ENCODE measurements at regions not wholly inside any gene's neighbourhood (a gene's known extent, or its start where the extent isn't known, plus 50 kb on each side); places are given as distances from the start of the nearest gene placed in this dataset.

DNA sequence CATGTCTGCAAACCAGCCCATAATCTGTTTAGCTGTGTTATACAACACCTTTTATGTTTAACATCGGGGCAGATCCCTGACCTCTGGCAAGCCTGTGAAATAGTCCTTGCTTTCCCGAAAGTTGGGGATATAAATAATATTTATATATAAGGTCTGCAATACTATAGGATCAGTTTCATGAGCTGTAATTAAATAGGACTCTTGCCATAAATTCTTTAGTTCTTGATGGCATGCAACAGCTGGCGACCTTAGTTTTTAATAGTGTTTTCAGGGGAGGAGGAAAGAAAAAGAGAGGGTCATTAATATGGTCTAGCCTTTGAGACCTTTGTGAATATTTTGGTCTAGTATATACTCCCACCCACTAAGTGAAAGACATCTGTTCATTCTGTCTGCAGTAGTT, 166.5 kb downstream of the MTX2 start:
- Mint-ChIP-seq H3K4me3 (no peak overlapping the region), H3K4me1 (no peaks in the 10 kb centered on the region)
- no peak for ATAC-seq (replicated peaks; ENCODE audit: extremely low read depth, poor library complexity, severe bottlenecking)

DNA sequence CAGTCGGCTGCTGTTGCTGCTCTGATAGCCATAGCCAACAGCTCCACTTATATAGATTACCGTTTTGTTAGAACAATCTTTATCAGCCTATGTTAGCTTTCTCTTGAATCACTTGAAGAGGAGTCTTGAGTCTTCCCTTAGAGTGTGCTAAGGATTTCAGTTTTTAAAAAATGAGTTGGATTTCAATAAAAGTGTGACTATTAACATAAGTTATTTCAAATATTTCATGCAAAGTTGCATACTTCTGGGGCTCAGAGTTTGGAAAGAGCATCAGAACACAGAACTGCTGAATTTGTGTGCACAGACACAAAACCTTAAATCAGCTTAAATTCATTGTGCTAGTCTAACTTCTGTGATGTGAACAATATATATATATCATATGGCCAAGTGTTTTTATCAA, 174.7 kb downstream of the MTX2 start:
- no peak for ATAC-seq (replicated peaks; ENCODE audit: extremely low read depth, poor library complexity, severe bottlenecking)
- DNase-seq (ENCODE audit: low spot score in 2 of 2) = no peak
- no peak overlapping the region for H3K4me3 Mint-ChIP-seq
- no peak overlapping the region for H3K27ac Mint-ChIP-seq (ENCODE audit: low read depth)
- H3K27me3 Mint-ChIP-seq = peaks cover 17% of the 10 kb centered on the region
- H3K36me3 Mint-ChIP-seq (ENCODE audit: insufficient read depth) = no peaks in the 10 kb centered on the region
- no peaks in the 10 kb centered on the region for H3K9me3 Mint-ChIP-seq
- H3K4me1 Mint-ChIP-seq = peaks cover 7% of the 10 kb centered on the region

More for the DNA sequence above, 166.5 kb downstream of the MTX2 start:
- H3K9me3 Mint-ChIP-seq = peaks cover 3% of the 10 kb centered on the region
- H3K36me3 Mint-ChIP-seq (ENCODE audit: insufficient read depth) = no peaks in the 10 kb centered on the region
- DNase-seq (ENCODE audit: low spot score in 2 of 2) = no peak
- no peak overlapping the region for H3K27ac Mint-ChIP-seq (ENCODE audit: low read depth)
- peaks cover 51% of the 10 kb centered on the region for H3K27me3 Mint-ChIP-seq

DNA sequence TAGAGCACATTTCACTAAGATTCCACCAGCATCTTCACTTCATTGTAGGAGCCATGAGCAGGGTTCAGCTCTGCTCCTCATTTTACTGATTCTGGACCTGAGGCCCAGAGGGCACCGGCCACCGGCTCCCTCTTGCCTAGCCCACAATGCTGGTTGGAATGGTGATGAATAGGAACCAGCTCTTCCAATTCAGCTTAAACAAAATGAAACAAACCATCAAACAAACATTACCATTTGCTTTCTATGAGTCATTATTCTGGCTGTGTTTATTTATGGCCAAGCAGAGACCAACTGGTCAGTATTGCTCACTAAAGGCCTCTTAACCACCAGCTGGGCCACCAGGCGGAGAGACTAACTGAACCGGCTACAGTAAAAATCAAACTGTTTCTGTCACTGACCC, 176.7 kb downstream of the MTX2 start:
- Mint-ChIP-seq H3K9me3 (no peaks in the 10 kb centered on the region), H3K27ac (ENCODE audit: low read depth) (no peak overlapping the region), H3K36me3 (ENCODE audit: insufficient read depth) (no peaks in the 10 kb centered on the region), H3K27me3 (peaks cover 15% of the 10 kb centered on the region), H3K4me1 (peaks cover 7% of the 10 kb centered on the region), H3K4me3 (no peak overlapping the region)
- no peak for DNase-seq (ENCODE audit: low spot score in 2 of 2)
- no peak for ATAC-seq (replicated peaks; ENCODE audit: extremely low read depth, poor library complexity, severe bottlenecking)

DNA sequence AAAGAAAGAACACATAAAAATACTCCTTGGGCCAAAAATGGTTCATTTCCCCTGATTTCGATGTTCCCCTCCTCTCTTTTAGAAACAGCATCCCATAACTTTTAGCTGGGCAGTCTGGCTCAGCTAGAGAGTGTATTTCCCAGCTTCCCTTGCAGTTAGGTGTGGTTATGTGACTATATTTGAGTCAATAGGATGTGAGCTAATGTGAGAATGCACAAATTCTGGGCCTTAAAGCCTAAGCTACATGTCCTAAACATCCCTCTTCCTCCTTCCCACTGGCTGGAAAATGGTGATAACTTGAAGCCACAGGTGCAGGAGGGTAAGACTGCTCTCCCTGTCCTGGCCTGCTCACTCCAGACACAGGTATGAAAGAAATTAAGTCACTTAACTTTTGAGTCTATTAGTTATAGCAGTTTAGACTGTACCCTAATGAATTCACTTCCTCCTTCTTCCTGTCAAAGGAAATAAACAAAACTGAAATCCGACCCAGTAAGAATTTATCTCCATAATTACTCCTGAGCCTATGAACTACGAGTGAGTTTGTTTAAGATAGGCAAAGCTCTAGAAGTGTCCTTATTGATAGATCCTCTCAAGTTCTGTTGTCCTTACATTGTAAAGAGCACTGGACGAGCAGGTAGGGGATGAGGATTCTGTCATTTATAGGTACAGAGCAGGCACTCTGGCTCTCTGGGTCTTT, 177.6 kb downstream of the MTX2 start:
- no peak overlapping the region for H3K4me3 Mint-ChIP-seq
- peaks cover 7% of the 10 kb centered on the region for H3K4me1 Mint-ChIP-seq
- ATAC-seq (replicated peaks; ENCODE audit: extremely low read depth, poor library complexity, severe bottlenecking) = no peak
- H3K9me3 Mint-ChIP-seq = no peaks in the 10 kb centered on the region
- H3K27ac Mint-ChIP-seq (ENCODE audit: low read depth) = no peak overlapping the region
- no peak for DNase-seq (ENCODE audit: low spot score in 2 of 2)
- H3K36me3 Mint-ChIP-seq (ENCODE audit: insufficient read depth) = no peaks in the 10 kb centered on the region
- H3K27me3 Mint-ChIP-seq = peaks cover 6% of the 10 kb centered on the region

DNA sequence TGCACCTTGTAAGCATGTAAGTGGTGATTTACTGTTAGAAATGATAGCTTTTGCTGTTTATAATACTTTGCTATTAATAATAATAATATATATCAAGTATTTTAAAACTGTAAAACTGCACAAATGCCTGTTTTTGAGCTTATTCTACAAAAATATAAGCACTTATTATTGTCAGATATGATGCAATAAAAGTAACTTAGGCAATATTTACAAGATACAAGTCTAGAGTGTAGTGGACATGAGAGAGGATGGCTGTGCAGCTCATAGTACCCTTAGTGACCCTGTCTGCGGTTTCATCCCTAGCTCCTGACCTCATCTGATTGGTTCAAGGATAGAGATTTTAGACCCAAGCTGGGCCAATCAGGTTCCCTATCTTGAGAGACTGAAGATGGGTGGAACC, 178.4 kb downstream of the MTX2 start:
- no peak overlapping the region for H3K27ac Mint-ChIP-seq (ENCODE audit: low read depth)
- peaks cover 6% of the 10 kb centered on the region for H3K27me3 Mint-ChIP-seq
- H3K4me3 Mint-ChIP-seq = no peak overlapping the region
- no peaks in the 10 kb centered on the region for H3K36me3 Mint-ChIP-seq (ENCODE audit: insufficient read depth)
- H3K4me1 Mint-ChIP-seq = peaks cover 7% of the 10 kb centered on the region
- H3K9me3 Mint-ChIP-seq = no peaks in the 10 kb centered on the region
- ATAC-seq (replicated peaks; ENCODE audit: extremely low read depth, poor library complexity, severe bottlenecking) = no peak
- no peak for DNase-seq (ENCODE audit: low spot score in 2 of 2)

DNA sequence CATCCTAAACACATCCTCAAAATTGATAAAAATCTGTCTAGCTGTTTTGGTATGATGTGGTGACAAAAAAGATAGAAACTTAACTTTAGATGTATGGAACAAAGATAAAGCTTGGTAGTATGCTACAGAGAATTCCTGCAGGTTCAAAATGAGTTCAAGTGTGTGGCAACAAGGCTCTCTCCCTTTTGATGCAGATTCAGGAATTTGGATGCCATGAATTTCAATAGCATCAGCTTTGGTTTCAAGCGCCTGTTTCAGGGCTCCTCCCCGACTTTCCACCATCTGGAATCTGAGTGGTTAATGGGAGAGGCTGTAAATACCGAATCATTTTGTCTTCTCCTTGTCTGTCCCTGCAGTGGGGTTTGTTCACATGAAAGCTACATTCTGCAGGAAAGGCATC, 180.6 kb downstream of the MTX2 start:
- no peak for ATAC-seq (replicated peaks; ENCODE audit: extremely low read depth, poor library complexity, severe bottlenecking)
- no peak for DNase-seq (ENCODE audit: low spot score in 2 of 2)
- Mint-ChIP-seq H3K4me1 (peaks cover 7% of the 10 kb centered on the region), H3K9me3 (no peaks in the 10 kb centered on the region), H3K4me3 (no peak overlapping the region), H3K36me3 (ENCODE audit: insufficient read depth) (no peaks in the 10 kb centered on the region), H3K27me3 (peaks cover 24% of the 10 kb centered on the region), H3K27ac (ENCODE audit: low read depth) (no peak overlapping the region)

DNA sequence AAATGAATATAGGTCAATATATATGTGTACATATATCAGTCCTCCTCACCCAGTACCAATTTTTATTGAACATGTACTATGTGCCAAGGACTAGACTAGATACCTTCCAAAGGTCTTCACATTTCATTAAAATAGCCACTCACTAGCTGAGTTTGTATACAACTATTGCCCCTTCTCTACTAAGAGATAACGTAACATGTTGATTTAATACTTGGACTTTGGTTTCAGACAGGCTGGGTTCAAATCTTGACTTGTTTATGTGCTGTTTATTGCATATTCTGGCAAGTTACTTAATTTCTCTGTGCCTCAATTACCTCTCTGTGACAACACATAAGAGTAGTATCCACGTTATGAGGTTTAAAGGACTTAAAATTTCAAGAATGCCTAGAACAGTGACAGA, 184.5 kb downstream of the MTX2 start:
- Mint-ChIP-seq H3K36me3 (ENCODE audit: insufficient read depth) (no peaks in the 10 kb centered on the region), H3K27me3 (peaks cover 38% of the 10 kb centered on the region), H3K4me3 (no peak overlapping the region), H3K9me3 (no peaks in the 10 kb centered on the region), H3K4me1 (no peaks in the 10 kb centered on the region), H3K27ac (ENCODE audit: low read depth) (no peak overlapping the region)
- DNase-seq (ENCODE audit: low spot score in 2 of 2) (no peak), ATAC-seq (replicated peaks; ENCODE audit: extremely low read depth, poor library complexity, severe bottlenecking) (no peak)

DNA sequence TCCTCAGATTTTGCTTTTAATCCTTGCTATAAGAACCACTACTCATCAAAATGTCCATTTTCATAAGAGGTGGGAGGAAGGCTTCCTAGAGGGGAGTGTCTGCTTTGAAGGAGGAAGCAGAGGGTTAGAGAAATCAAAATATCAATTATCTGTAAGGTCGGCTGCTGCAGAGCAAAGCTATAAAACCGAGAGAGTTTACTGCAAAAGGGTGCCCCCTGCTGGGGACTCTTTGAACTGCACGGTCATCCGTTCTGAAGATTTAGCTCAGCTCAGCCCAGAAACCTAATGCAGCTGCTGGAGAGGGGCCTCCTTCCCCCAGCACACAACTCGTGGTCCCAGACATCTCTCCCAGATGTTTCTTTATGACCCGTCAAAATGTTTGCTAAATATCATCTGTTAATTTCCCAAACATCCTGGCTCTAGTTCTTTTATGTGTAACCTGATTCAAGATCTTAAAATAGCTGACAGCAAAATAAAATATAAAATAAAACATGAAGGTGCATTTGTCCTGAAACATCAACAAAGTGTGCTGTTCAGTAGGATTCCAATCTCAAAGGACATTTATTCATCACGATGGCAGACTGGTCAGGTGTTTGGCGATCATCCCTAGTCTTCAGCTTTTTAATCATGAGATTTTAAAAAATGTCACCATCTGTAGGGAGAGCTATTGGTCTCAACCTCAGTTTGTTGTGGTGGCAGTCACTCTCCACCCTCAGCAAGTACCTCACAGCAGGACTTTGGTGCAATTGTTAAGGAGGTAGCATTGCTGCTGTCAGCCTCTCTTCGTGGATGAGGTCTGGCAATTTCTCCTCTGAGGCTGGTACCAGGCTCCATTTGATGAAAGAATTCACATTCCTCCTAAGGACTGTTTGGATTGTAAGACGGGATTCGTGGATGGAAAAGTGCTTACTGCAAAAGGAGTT, 185.9 kb downstream of the MTX2 start:
- peaks cover 49% of the 10 kb centered on the region for H3K27me3 Mint-ChIP-seq
- ATAC-seq (replicated peaks; ENCODE audit: extremely low read depth, poor library complexity, severe bottlenecking) (peak; percentile 67), DNase-seq (ENCODE audit: low spot score in 2 of 2) (peak; percentile 55 to 72)
- H3K4me3 Mint-ChIP-seq = no peak overlapping the region
- no peaks in the 10 kb centered on the region for H3K36me3 Mint-ChIP-seq (ENCODE audit: insufficient read depth)
- no peaks in the 10 kb centered on the region for H3K9me3 Mint-ChIP-seq
- no peaks in the 10 kb centered on the region for H3K4me1 Mint-ChIP-seq
- no peak overlapping the region for H3K27ac Mint-ChIP-seq (ENCODE audit: low read depth)

DNA sequence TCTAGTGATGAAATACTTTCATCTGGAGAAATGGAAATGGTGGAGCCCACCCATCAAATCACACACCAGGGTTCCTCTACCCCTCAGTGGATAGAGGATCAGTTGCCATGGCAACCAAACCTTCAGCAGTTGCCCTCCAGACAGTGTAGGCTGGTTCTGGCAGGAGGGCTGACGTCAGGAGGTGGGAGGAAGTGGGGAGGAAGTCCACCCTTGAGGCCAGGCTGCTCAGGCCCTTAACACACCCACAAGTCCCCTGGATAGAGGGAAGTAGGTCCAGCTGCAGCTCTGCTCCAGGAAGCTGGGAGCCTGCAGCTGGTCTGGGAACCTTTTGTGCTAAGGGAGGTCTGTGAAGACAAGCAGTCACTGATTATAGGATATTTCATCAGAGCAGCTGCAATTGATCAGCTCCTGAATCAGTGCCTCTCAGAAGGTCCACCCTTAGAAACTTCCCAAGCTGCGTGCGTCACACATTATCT, 186.6 kb downstream of the MTX2 start:
- peaks cover 49% of the 10 kb centered on the region for H3K27me3 Mint-ChIP-seq
- H3K4me3 Mint-ChIP-seq = no peak overlapping the region

DNA sequence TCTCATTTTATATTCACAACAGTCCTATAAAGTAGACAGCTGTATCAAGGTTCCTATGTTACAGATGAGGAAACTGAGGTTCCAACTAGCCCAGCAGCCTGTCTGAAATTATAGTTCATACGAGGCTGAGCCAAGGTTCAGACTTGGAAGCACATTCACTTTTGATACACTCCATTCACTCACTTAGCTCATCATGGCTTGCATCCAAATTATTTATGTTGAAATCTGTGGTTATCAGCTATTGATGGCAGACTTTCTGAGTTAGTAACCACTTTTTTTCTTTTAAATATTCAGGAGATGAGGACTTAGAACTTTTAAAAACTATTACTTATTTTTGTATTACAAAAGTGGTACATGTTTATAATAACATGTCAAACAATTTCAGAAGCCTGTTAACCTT, 188.2 kb downstream of the MTX2 start:
- Mint-ChIP-seq H3K4me3 (no peak overlapping the region), H3K9me3 (no peaks in the 10 kb centered on the region), H3K36me3 (ENCODE audit: insufficient read depth) (no peaks in the 10 kb centered on the region), H3K27ac (ENCODE audit: low read depth) (no peak overlapping the region), H3K27me3 (peaks cover 53% of the 10 kb centered on the region), H3K4me1 (no peaks in the 10 kb centered on the region)
- no peak for ATAC-seq (replicated peaks; ENCODE audit: extremely low read depth, poor library complexity, severe bottlenecking)
- DNase-seq (ENCODE audit: low spot score in 2 of 2) = no peak

More for the DNA sequence above, 186.6 kb downstream of the MTX2 start:
- Mint-ChIP-seq H3K4me1 (no peaks in the 10 kb centered on the region), H3K27ac (ENCODE audit: low read depth) (no peak overlapping the region), H3K9me3 (no peaks in the 10 kb centered on the region), H3K36me3 (ENCODE audit: insufficient read depth) (no peaks in the 10 kb centered on the region)
- ATAC-seq (replicated peaks; ENCODE audit: extremely low read depth, poor library complexity, severe bottlenecking) = no peak
- DNase-seq (ENCODE audit: low spot score in 2 of 2) = no peak

DNA sequence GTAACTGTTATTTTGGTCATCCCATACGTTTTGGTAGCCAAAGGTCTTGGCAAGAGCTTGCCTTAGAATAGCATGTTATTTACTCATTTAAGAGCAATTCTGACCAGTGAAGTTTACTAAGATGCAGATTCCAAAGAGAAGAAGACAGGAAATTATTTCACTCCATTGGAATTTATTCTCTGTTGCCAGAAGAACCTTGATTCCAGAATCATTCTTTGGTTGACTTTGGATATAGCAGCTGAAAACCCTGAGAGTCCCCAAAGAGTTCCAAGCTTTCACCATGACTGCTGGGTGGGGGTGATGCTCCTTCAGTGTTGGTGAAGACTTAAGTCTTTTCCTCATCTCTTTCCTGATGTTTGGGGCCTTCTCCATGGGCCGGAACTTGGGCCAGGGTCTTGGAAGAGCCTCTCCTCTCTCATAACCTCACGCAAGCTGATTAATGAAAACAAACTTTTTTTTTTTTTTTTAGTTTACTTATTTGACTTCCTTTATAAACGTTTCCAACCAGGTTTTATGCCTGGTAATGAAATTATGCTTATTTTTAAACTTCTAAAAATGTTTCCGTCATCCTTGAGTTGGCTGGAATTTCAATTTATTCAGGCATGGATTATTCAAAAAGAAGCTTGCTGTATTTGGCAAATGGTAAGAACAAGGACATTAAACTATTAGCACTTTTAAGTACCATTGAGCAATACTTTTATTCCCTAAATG, 192.0 kb downstream of the MTX2 start:
- no peaks in the 10 kb centered on the region for H3K36me3 Mint-ChIP-seq (ENCODE audit: insufficient read depth)
- ATAC-seq (replicated peaks; ENCODE audit: extremely low read depth, poor library complexity, severe bottlenecking) = no peak
- no peaks in the 10 kb centered on the region for H3K9me3 Mint-ChIP-seq
- DNase-seq (ENCODE audit: low spot score in 2 of 2) = no peak
- no peaks in the 10 kb centered on the region for H3K4me1 Mint-ChIP-seq
- H3K27me3 Mint-ChIP-seq = peaks cover 68% of the 10 kb centered on the region
- H3K4me3 Mint-ChIP-seq = no peak overlapping the region
- no peak overlapping the region for H3K27ac Mint-ChIP-seq (ENCODE audit: low read depth)

DNA sequence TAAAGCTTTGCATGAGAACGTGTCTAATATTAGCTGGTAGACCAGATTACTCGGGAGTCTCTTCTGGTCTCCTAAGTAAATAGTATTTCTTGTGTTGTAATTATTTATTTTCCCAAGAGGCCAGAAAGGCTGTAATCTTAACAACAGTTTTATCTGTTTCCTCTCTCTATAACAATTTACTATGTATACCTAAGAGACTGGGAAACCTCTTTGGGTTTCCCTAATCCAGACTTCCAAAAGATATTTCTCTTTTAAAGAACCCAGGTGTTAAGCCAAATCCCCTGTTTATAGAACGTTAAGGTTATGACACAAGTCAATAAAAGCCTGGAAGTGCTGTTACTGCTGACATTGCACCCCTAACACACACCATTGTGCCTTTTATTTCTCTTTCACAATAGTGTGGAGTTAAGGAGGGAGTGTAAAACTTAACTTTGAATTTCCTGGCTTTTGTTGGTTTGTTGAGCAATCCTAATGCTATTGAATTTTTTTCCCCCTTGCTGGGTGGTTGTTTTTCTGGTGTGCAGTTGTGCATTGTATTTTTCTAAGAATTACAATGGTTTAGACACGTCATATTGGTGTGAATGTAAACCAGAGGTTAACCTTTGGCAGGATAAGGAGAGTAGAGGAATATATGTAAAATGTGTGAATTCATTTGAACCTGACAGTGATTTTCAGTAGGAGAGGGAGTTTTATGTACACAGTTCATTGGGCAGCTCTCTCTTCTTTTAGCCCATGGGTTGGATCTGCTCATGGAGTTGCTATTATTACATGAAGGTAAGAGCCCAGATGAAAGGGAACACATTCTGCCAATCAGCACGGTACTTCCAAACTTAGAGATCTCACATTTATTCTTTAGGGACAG, 192.8 kb downstream of the MTX2 start:
- no peaks in the 10 kb centered on the region for H3K9me3 Mint-ChIP-seq
- H3K36me3 Mint-ChIP-seq (ENCODE audit: insufficient read depth) = no peaks in the 10 kb centered on the region
- DNase-seq (ENCODE audit: low spot score in 2 of 2) = no peak
- H3K27ac Mint-ChIP-seq (ENCODE audit: low read depth) = no peak overlapping the region
- peaks cover 76% of the 10 kb centered on the region for H3K27me3 Mint-ChIP-seq
- no peak overlapping the region for H3K4me3 Mint-ChIP-seq
- no peak for ATAC-seq (replicated peaks; ENCODE audit: extremely low read depth, poor library complexity, severe bottlenecking)
- no peaks in the 10 kb centered on the region for H3K4me1 Mint-ChIP-seq

All from central memory CD8-positive, alpha-beta T cell (primary cell).